SK-N-SH (cell line): ENCODE measurements at regions not wholly inside any gene's neighbourhood (a gene's known extent, or its start where the extent isn't known, plus 50 kb on each side); places are given as distances from the start of the nearest gene placed in this dataset.

Experiments used
- CTCF ChIA-PET: fragments of 300-600, 350-600 bp; formaldehyde crosslinking; extraction: SDS; loops from one replicate; lab custom pipeline; 2021; lab: Yijun Ruan, JAX
- POLR2A ChIA-PET: fragments of 350-600 bp; sonication (Branson Sonifier 250); formaldehyde crosslinking; extraction: SDS; loops from one replicate; lab custom pipeline; 2020; ENCODE audit warnings: antibody characterized with exemption, inconsistent platforms; lab: Yijun Ruan, JAX
- DNase-seq: peaks from one replicate; pipeline ENCODE4 v3.0.0; 2012
- H2AFZ ChIP-seq: fragments of 200-600 bp; sonication (generic); 2 replicates; pipeline ENCODE4 v1.8.1; 2016; ENCODE audit warnings: antibody characterized with exemption, mild to moderate bottlenecking, low read depth
- H3F3A ChIP-seq: fragments of 200-600 bp; sonication (generic); replicated peaks from 2 replicates; pipeline ENCODE3; 2016; ENCODE audit warnings: antibody characterized with exemption, mild to moderate bottlenecking; ENCODE audit not compliant: insufficient read depth
- H3K27ac ChIP-seq, 2 experiments: fragments of 200-500 bp in 1 of 2; fragments of 200-600 bp in 1 of 2; sonication (Bioruptor generic) in 1 of 2; sonication (generic), shearing (Covaris generic) in 1 of 2; 2 replicates each; pipeline versions ENCODE4 v1.5.1 to v1.6.1; 2014 to 2016; ENCODE audit warnings: low read depth in 2 of 2, inconsistent platforms in 1 of 2, low read length in 1 of 2, mild to moderate bottlenecking in 1 of 2, mixed read lengths in 1 of 2
- H3K27me3 ChIP-seq: fragments of 200-600 bp; sonication (generic), shearing (Covaris generic); 2 replicates; pipeline ENCODE4 v1.6.1; 2016; ENCODE audit warnings: mixed run types; ENCODE audit not compliant: insufficient read depth
- H3K36me3 ChIP-seq, 2 experiments: fragments of 200-500 bp in 1 of 2; fragments of 200-600 bp in 1 of 2; sonication (Bioruptor generic) in 1 of 2; sonication (generic) in 1 of 2; replicated peaks in 1 of 2; 2 replicates each; pipeline versions ENCODE3 to v1.5.1; 2014 to 2016; ENCODE audit warnings: low read length in 1 of 2, mild to moderate bottlenecking in 1 of 2; ENCODE audit not compliant: insufficient read depth in 2 of 2, control insufficient read depth in 1 of 2
- H3K4me1 ChIP-seq, 2 experiments: fragments of 200-500 bp in 1 of 2; fragments of 200-600 bp in 1 of 2; sonication (Bioruptor generic) in 1 of 2; sonication (generic), shearing (Covaris generic) in 1 of 2; 2 replicates each; pipeline versions ENCODE4 v1.5.1 to v1.6.1; 2014 to 2016; ENCODE audit warnings: low read depth in 1 of 2, low read length in 1 of 2, mixed run types in 1 of 2; ENCODE audit not compliant: insufficient read depth in 2 of 2, control insufficient read depth in 1 of 2
- H3K4me2 ChIP-seq: fragments of 200-600 bp; sonication (generic), shearing (Covaris generic); 2 replicates; pipeline ENCODE4 v1.6.1; 2017; ENCODE audit warnings: mixed run types
- H3K4me3 ChIP-seq, 2 experiments: fragments of 200-500 bp in 1 of 2; fragments of 200-600 bp in 1 of 2; sonication (Bioruptor generic) in 1 of 2; sonication (generic), shearing (Covaris generic) in 1 of 2; 2 replicates each; pipeline versions ENCODE4 v1.5.1 to v1.8.1; 2014 to 2016; ENCODE audit warnings: low read depth in 2 of 2, inconsistent platforms in 1 of 2, low read length in 1 of 2, mild to moderate bottlenecking in 1 of 2, mixed read lengths in 1 of 2, moderate library complexity in 1 of 2
- H3K79me2 ChIP-seq: fragments of 200-600 bp; sonication (generic); 2 replicates; pipeline ENCODE4 v1.8.1; 2017; ENCODE audit warnings: mild to moderate bottlenecking; ENCODE audit not compliant: insufficient read depth
- H3K9ac ChIP-seq: fragments of 200-600 bp; sonication (generic); 2 replicates; pipeline ENCODE4 v1.6.1; 2017; ENCODE audit warnings: mixed run types
- H3K9me2 ChIP-seq: fragments of 200-600 bp; sonication (generic); 2 replicates; pipeline ENCODE4 v1.6.1; 2017; ENCODE audit warnings: mixed run types
- H3K9me3 ChIP-seq: fragments of 200-600 bp; sonication (generic); 2 replicates; pipeline ENCODE4 v1.6.1; 2017; ENCODE audit warnings: mixed run types, mild to moderate bottlenecking, moderate library complexity
- H4K20me1 ChIP-seq: fragments of 200-600 bp; sonication (generic); 2 replicates; pipeline ENCODE4 v1.6.1; 2017; ENCODE audit warnings: mild to moderate bottlenecking, mixed run types; ENCODE audit not compliant: insufficient read depth
- ELF1 ChIP-seq: IDR thresholded peaks from 2 replicates; pipeline ENCODE4 v1.4.0; 2012
- EP300 ChIP-seq, 2 experiments: IDR thresholded peaks; 2 replicates each; pipeline versions ENCODE4 v1.4.0 to v1.6.1; 2012; ENCODE audit warnings: borderline replicate concordance in 1 of 2, low read depth in 1 of 2, low read length in 1 of 2
- EZH2phosphoT487 ChIP-seq: fragments of 200-600 bp; sonication (generic); IDR thresholded peaks from 2 replicates; pipeline ENCODE4 v1.6.1; 2017; ENCODE audit warnings: low read depth, mixed run types, mild to moderate bottlenecking, antibody characterized with exemption, moderate library complexity, borderline replicate concordance
- FOSL2 ChIP-seq: IDR thresholded peaks from 2 replicates; pipeline ENCODE4 v1.4.0; 2012; ENCODE audit warnings: low read depth, mild to moderate bottlenecking, moderate library complexity, borderline replicate concordance
- GABPA ChIP-seq: IDR thresholded peaks from 2 replicates; pipeline ENCODE4 v1.4.0; 2012; ENCODE audit warnings: low read depth, mild to moderate bottlenecking
- NFIC ChIP-seq: IDR thresholded peaks from 2 replicates; pipeline ENCODE4 v1.4.0; 2012; ENCODE audit warnings: borderline replicate concordance
- POLR2AphosphoS5 ChIP-seq: IDR thresholded peaks from 2 replicates; pipeline ENCODE4 v1.6.1; 2012; ENCODE audit warnings: low read depth, low read length
- SIN3A ChIP-seq: IDR thresholded peaks from 2 replicates; pipeline ENCODE4 v1.6.1; 2012; ENCODE audit warnings: low read depth, mild to moderate bottlenecking, low read length, moderate library complexity, borderline replicate concordance
- TAF1 ChIP-seq: IDR thresholded peaks from 2 replicates; pipeline ENCODE4 v1.6.1; 2012; ENCODE audit warnings: low read depth, mild to moderate bottlenecking, low read length, moderate library complexity, borderline replicate concordance
- TCF12 ChIP-seq: IDR thresholded peaks from 2 replicates; pipeline ENCODE4 v1.4.0; 2012
- USF2 ChIP-seq: fragments of 150-350 bp; IDR thresholded peaks from 2 replicates; pipeline ENCODE4 v1.6.1; 2017; ENCODE audit warnings: antibody characterized with exemption, low read length, low read depth, borderline replicate concordance
- YY1 ChIP-seq: IDR thresholded peaks from 2 replicates; pipeline ENCODE4 v1.4.0; 2012; ENCODE audit warnings: low read depth, mild to moderate bottlenecking
- WGBS: methylation state at CpG from one replicate; pipeline ENCODE4 v1.1.6; 2017; ENCODE audit warnings: low lambda C conversion rate; 5-methylcytosine and 5-hydroxymethylcytosine counted together
- TF ChIP-seq, protein P1 (sequence below): IDR thresholded peaks from 2 replicates; pipeline ENCODE4 v1.4.0; 2012; ENCODE audit warnings: low read depth, borderline replicate concordance
- TF ChIP-seq, protein P2 (sequence below): fragments of 200-600 bp; sonication (generic); IDR thresholded peaks from 2 replicates; pipeline ENCODE4 v1.6.1; 2017; ENCODE audit warnings: antibody characterized with exemption, mild to moderate bottlenecking, moderate library complexity
- TF ChIP-seq, protein P3 (sequence below): IDR thresholded peaks from 2 replicates; pipeline ENCODE4 v1.4.0; 2012; ENCODE audit warnings: low read depth, borderline replicate concordance

DNA sequence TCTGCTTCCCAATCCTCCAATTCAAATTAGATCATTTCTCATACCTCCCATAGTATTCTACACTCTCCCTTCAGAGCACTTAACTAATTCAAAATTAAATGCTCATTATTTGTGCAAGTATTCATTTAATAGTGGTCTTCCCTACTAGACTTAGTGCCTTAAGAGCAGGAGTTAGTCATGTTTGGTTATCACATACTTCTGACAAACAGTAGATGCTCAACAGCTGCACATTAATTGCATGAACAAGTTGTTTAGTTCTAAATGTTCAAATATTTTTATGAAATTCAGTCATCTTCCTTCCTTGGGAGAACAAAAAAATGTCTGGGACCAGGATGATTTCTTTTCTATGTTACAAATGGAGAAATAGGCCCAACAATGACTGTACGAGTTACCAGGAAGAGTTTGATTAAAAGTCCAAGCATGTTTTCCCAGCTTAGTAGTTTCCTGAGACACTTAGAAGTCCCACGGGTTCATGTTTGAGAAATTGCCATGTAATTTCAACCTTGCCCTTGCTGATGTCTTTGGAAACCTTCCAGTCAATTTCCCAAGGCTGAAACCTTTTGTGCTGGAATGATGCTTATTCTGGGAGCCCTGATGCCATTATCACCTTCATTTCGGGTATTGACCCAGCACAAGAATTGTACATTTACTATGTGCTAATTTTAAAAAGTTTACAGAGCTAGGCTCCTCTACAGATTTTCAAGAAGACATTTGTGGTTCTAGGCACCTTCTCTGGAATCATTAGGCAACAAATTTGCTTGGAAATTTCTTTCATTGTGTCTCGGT lies 437.9 kb upstream of the PLXNA2 start:
- no peaks in the 10 kb centered on the region for H3F3A ChIP-seq
- TF ChIP-seq TCF12 (no peak), POLR2AphosphoS5 (no peak), NFIC (no peak), EZH2phosphoT487 (no peak), TAF1 (no peak), YY1 (no peak), USF2 (no peak), GABPA (no peak), SIN3A (no peak), FOSL2 (no peak), ELF1 (no peak), EP300 (IDR thresholded peaks at IDR 0.05; ENCODE audit: borderline replicate concordance in 1 of 2, low read depth in 1 of 2, low read length in 1 of 2) (no peak)
- TF ChIP-seq, protein P1, sequence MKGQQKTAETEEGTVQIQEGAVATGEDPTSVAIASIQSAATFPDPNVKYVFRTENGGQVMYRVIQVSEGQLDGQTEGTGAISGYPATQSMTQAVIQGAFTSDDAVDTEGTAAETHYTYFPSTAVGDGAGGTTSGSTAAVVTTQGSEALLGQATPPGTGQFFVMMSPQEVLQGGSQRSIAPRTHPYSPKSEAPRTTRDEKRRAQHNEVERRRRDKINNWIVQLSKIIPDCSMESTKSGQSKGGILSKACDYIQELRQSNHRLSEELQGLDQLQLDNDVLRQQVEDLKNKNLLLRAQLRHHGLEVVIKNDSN = no peak
- TF ChIP-seq, protein P2, sequence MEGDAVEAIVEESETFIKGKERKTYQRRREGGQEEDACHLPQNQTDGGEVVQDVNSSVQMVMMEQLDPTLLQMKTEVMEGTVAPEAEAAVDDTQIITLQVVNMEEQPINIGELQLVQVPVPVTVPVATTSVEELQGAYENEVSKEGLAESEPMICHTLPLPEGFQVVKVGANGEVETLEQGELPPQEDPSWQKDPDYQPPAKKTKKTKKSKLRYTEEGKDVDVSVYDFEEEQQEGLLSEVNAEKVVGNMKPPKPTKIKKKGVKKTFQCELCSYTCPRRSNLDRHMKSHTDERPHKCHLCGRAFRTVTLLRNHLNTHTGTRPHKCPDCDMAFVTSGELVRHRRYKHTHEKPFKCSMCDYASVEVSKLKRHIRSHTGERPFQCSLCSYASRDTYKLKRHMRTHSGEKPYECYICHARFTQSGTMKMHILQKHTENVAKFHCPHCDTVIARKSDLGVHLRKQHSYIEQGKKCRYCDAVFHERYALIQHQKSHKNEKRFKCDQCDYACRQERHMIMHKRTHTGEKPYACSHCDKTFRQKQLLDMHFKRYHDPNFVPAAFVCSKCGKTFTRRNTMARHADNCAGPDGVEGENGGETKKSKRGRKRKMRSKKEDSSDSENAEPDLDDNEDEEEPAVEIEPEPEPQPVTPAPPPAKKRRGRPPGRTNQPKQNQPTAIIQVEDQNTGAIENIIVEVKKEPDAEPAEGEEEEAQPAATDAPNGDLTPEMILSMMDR = no peak
- TF ChIP-seq, protein P3, sequence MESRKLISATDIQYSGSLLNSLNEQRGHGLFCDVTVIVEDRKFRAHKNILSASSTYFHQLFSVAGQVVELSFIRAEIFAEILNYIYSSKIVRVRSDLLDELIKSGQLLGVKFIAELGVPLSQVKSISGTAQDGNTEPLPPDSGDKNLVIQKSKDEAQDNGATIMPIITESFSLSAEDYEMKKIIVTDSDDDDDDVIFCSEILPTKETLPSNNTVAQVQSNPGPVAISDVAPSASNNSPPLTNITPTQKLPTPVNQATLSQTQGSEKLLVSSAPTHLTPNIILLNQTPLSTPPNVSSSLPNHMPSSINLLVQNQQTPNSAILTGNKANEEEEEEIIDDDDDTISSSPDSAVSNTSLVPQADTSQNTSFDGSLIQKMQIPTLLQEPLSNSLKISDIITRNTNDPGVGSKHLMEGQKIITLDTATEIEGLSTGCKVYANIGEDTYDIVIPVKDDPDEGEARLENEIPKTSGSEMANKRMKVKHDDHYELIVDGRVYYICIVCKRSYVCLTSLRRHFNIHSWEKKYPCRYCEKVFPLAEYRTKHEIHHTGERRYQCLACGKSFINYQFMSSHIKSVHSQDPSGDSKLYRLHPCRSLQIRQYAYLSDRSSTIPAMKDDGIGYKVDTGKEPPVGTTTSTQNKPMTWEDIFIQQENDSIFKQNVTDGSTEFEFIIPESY = no peak
- peaks cover 0 to 3% of the 10 kb centered on the region in 2 experiments; a peak in 1 of 4 replicates for H3K4me1 ChIP-seq
- no peaks in the 10 kb centered on the region for H3K9me3 ChIP-seq
- no peaks in the 10 kb centered on the region for H3K9me2 ChIP-seq
- H3K79me2 ChIP-seq = no peaks in the 10 kb centered on the region
- no peaks in the 10 kb centered on the region for H4K20me1 ChIP-seq
- no peak for DNase-seq
- H3K27me3 ChIP-seq = no peaks in the 10 kb centered on the region
- H2AFZ ChIP-seq = no peak overlapping the region
- H3K4me2 ChIP-seq = no peak overlapping the region
- 41% methylated on average over 4 of the region's 4 CpGs for WGBS
- H3K36me3 ChIP-seq = no peaks in the 10 kb centered on the region
- ChIA-PET POLR2A (no interaction called here), CTCF (interaction anchor here (0.7 kb wide), 1 partner anchor 30 kb away, joined by 4 read pairs; no protein-coding TSS in a partner anchor)
- H3K4me3 ChIP-seq = no peak overlapping the region
- 0 out of 4 replicates have a peak overlapping the region, but pooled peaks of 1 of the 2 experiments have one; percentile 6 for H3K27ac ChIP-seq
- no peak overlapping the region for H3K9ac ChIP-seq
